Astrocyte of the spinal cord (primary cell): ENCODE measurements at regions not wholly inside any gene's neighbourhood (a gene's known extent, or its start where the extent isn't known, plus 50 kb on each side); places are given as distances from the start of the nearest gene placed in this dataset.

Experiments
- DNase-seq: peaks from one replicate; pipeline ENCODE4 v3.0.0; 2011; ENCODE audit warnings: low read depth, low spot score
- H3K4me3 ChIP-seq: 2 replicates; pipeline ENCODE4 v1.5.1; 2011; ENCODE audit warnings: low read depth, mild to moderate bottlenecking, low read length, moderate library complexity
- CTCF ChIP-seq: IDR thresholded peaks from 2 replicates; pipeline ENCODE4 v1.5.1; 2012; ENCODE audit warnings: low read depth, mild to moderate bottlenecking, low read length, inconsistent platforms
- in situ Hi-C: cut with HindIII; loops from 2 replicates; pipeline ENCODE4 v1.10.0; 2017; ENCODE audit warnings: low sequenced_read_pairs

- TF ChIP-seq CTCF = no peak
- H3K4me3 ChIP-seq = no peak overlapping the region
- in situ Hi-C loops = no loop called here
- no peak for DNase-seq
Observed at GRCh38 chr17:77490361-77491183, 349.8 kb downstream of the SEC14L1 start.

GRCh38 chr17:77491921-77492445, 351.2 kb downstream of the SEC14L1 start:
- no peak for TF ChIP-seq CTCF
- in situ Hi-C loops = no loop called here
- H3K4me3 ChIP-seq = no peak overlapping the region
- DNase-seq = no peak

GRCh38 chr17:77492446-77493237, 351.9 kb downstream of the SEC14L1 start:
- in situ Hi-C loops = no loop called here
- TF ChIP-seq CTCF = no peak
- no peak for DNase-seq
- H3K4me3 ChIP-seq = no peak overlapping the region

- no peak for TF ChIP-seq CTCF
- no peak overlapping the region for H3K4me3 ChIP-seq
- no peak for DNase-seq
- in situ Hi-C loops = no loop called here
Observed at GRCh38 chr17:77493238-77493820, 352.6 kb downstream of the SEC14L1 start.

GRCh38 chr17:77493901-77494663, 353.3 kb downstream of the SEC14L1 start:
- no peak overlapping the region for H3K4me3 ChIP-seq
- no peak for DNase-seq
- TF ChIP-seq CTCF = no peak
- in situ Hi-C loops = no loop called here
